ENCODE measurements at regions not wholly inside any gene's neighbourhood (a gene's known extent, or its start where the extent isn't known, plus 50 kb on each side); places are given as distances from the start of the nearest gene placed in this dataset.

DNA sequence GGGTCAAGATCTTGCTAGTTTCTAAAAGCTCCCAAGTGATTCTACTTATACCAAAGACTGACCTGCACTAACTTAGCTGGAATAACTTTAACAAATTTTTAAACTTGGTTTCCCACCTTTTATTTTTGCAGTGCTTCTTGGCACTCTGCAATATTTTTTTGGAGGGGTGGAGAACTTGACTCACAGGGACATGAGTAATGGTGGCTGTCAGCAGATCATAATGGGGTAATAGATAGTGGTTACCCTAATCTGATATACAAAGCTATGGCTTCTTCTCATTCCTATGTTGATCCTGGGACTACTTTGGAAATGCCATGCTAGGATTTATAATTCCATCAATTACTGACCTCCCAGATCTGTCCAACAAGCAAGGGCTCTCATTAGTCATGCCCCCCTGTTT lies 295.7 kb downstream of the GPAT3 start:
- TF ChIP-seq, protein P1, sequence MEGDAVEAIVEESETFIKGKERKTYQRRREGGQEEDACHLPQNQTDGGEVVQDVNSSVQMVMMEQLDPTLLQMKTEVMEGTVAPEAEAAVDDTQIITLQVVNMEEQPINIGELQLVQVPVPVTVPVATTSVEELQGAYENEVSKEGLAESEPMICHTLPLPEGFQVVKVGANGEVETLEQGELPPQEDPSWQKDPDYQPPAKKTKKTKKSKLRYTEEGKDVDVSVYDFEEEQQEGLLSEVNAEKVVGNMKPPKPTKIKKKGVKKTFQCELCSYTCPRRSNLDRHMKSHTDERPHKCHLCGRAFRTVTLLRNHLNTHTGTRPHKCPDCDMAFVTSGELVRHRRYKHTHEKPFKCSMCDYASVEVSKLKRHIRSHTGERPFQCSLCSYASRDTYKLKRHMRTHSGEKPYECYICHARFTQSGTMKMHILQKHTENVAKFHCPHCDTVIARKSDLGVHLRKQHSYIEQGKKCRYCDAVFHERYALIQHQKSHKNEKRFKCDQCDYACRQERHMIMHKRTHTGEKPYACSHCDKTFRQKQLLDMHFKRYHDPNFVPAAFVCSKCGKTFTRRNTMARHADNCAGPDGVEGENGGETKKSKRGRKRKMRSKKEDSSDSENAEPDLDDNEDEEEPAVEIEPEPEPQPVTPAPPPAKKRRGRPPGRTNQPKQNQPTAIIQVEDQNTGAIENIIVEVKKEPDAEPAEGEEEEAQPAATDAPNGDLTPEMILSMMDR (conservative IDR thresholded peaks at IDR 0.05), result no peak
- no peak for TF ChIP-seq EZH2 (IDR thresholded peaks at IDR 0.05; ENCODE audit: low read depth)
